ENCODE measurements at regions not wholly inside any gene's neighbourhood (a gene's known extent, or its start where the extent isn't known, plus 50 kb on each side); places are given as distances from the start of the nearest gene placed in this dataset.

- DNase-seq (no peak), ATAC-seq (ENCODE audit: low read depth) (no peak)
- intact Hi-C loops (cut with micrococcal nuclease), result no loop called here
- Histone ChIP-seq H3K27me3 (replicated peaks in 1 of 4; ENCODE audit: control extremely low read depth in 1 of 4, control insufficient read depth in 3 of 4, insufficient read depth in 4 of 4, low read length in 3 of 4) (peaks cover 0 to 28% (median 6%) of the 10 kb centered on the region in 4 experiments), H3K36me3 (replicated peaks in 1 of 2; ENCODE audit: control extremely low read depth in 1 of 2, control insufficient read depth in 1 of 2, extremely low read depth in 1 of 2, insufficient read depth in 2 of 2, low read length in 1 of 2) (no peaks in the 10 kb centered on the region), H3K27ac (ENCODE audit: low read length in 2 of 2) (no peak overlapping the region), H2AFZ (ENCODE audit: insufficient read depth, low read depth, low read length, poor library complexity, severe bottlenecking) (no peak overlapping the region), H3K79me2 (ENCODE audit: control insufficient read depth, insufficient read depth, low read length) (no peaks in the 10 kb centered on the region), H3K9ac (ENCODE audit: low read length) (no peak overlapping the region), H3K4me2 (replicated peaks; ENCODE audit: low read depth, low read length, poor library complexity, severe bottlenecking) (no peak overlapping the region), H4K20me1 (ENCODE audit: control insufficient read depth, insufficient read depth, low read length, poor library complexity, severe bottlenecking) (no peaks in the 10 kb centered on the region), H3K9me3 (ENCODE audit: control extremely low read depth in 1 of 3, control insufficient read depth in 2 of 3, insufficient read depth in 1 of 3, low read length in 2 of 3) (no peaks in the 10 kb centered on the region), H3K4me3 (ENCODE audit: control extremely low read depth in 1 of 5, extremely low read depth in 1 of 5, insufficient read depth in 1 of 5, low read depth in 2 of 5, low read length in 4 of 5) (no peak overlapping the region), H3K4me1 (ENCODE audit: control insufficient read depth in 2 of 2, insufficient read depth in 2 of 2, low read length in 2 of 2) (peaks cover under 1 to 1% of the 10 kb centered on the region in 2 donors)
- no peak for TF ChIP-seq CTCF (IDR thresholded peaks at IDR 0.05)
- no peak for TF ChIP-seq EZH2 (IDR thresholded peaks at IDR 0.05; ENCODE audit: borderline replicate concordance, insufficient read depth, low read depth, low read length, poor library complexity, severe bottlenecking)
- ChIA-PET CTCF (no interaction called here), POLR2A (no interaction called here)
- Mint-ChIP-seq H3K27ac (no peak overlapping the region), H3K27me3 (peaks cover 58% of the 10 kb centered on the region), H3K4me1 (peaks cover 5% of the 10 kb centered on the region), H3K4me3 (no peak overlapping the region), H3K9me3 (ENCODE audit: insufficient read depth) (no peaks in the 10 kb centered on the region)
- no CpG with 5 or more reads among the region's 2 CpGs for WGBS (ENCODE audit: insufficient coverage)
Observed at GRCh38 chr19:30233375-30233774, 138.8 kb upstream of the ZNF536 start.

GRCh38 chr19:30235946-30236345, 136.2 kb upstream of the ZNF536 start:
- Mint-ChIP-seq H3K4me1 (no peaks in the 10 kb centered on the region), H3K4me3 (no peak overlapping the region), H3K27me3 (peaks cover 41% of the 10 kb centered on the region), H3K27ac (no peak overlapping the region), H3K9me3 (ENCODE audit: insufficient read depth) (no peaks in the 10 kb centered on the region)
- Histone ChIP-seq H3K36me3 (replicated peaks in 1 of 2; ENCODE audit: control extremely low read depth in 1 of 2, control insufficient read depth in 1 of 2, extremely low read depth in 1 of 2, insufficient read depth in 2 of 2, low read length in 1 of 2) (no peaks in the 10 kb centered on the region), H2AFZ (ENCODE audit: insufficient read depth, low read depth, low read length, poor library complexity, severe bottlenecking) (no peak overlapping the region), H3K4me3 (ENCODE audit: control extremely low read depth in 1 of 5, extremely low read depth in 1 of 5, insufficient read depth in 1 of 5, low read depth in 2 of 5, low read length in 4 of 5) (no peak overlapping the region), H3K79me2 (ENCODE audit: control insufficient read depth, insufficient read depth, low read length) (no peaks in the 10 kb centered on the region), H3K9me3 (ENCODE audit: control extremely low read depth in 1 of 3, control insufficient read depth in 2 of 3, insufficient read depth in 1 of 3, low read length in 2 of 3) (peaks cover 0 to 6% (median 0%) of the 10 kb centered on the region in 3 donors), H3K9ac (ENCODE audit: low read length) (no peak overlapping the region), H3K27me3 (replicated peaks in 1 of 4; ENCODE audit: control extremely low read depth in 1 of 4, control insufficient read depth in 3 of 4, insufficient read depth in 4 of 4, low read length in 3 of 4) (peaks cover 0 to 19% (median 0%) of the 10 kb centered on the region in 4 experiments), H4K20me1 (ENCODE audit: control insufficient read depth, insufficient read depth, low read length, poor library complexity, severe bottlenecking) (no peaks in the 10 kb centered on the region), H3K27ac (ENCODE audit: low read length in 2 of 2) (no peak overlapping the region), H3K4me2 (replicated peaks; ENCODE audit: low read depth, low read length, poor library complexity, severe bottlenecking) (no peak overlapping the region), H3K4me1 (ENCODE audit: control insufficient read depth in 2 of 2, insufficient read depth in 2 of 2, low read length in 2 of 2) (no peaks in the 10 kb centered on the region)
- intact Hi-C loops (cut with micrococcal nuclease), result no loop called here
- CTCF ChIA-PET, result no interaction called here
- POLR2A ChIA-PET, result no interaction called here
- ATAC-seq (ENCODE audit: low read depth) (no peak), DNase-seq (no peak)
- WGBS (ENCODE audit: insufficient coverage), result 39% methylated on average over 8 of the region's 10 CpGs
- TF ChIP-seq CTCF (IDR thresholded peaks at IDR 0.05) (no peak), EZH2 (IDR thresholded peaks at IDR 0.05; ENCODE audit: borderline replicate concordance, insufficient read depth, low read depth, low read length, poor library complexity, severe bottlenecking) (no peak)
